ENCODE measurements at regions not wholly inside any gene's neighbourhood (a gene's known extent, or its start where the extent isn't known, plus 50 kb on each side); places are given as distances from the start of the nearest gene placed in this dataset.
"Not testable (repeated sequence)": the region's sequence is repeated elsewhere in the genome, so short reads cannot be mapped to it uniquely, and the experiment has no call there.

DNA sequence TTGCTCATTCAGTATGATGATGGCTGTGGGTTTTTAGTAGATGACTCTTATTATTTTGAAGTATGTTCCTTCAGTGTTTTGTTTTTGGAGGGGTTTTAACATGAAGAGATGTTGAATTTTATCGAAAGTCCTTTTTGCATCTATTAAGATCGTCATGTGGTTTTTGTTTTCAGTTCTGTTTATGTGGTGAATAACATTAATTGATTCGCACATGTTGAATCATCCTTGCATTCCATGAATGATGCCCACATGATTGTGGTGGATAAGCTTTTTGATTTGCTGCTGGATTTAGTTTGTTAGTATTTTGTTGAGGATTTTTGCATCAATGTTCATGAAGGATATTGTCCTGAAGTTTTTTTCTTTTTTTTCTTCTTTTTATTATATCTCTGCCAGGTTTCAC lies 347.4 kb upstream of the EPHA5 start:
- Mint-ChIP-seq H3K27ac (no peak overlapping the region), H3K4me3 (no peak overlapping the region), H3K36me3 (no peaks in the 10 kb centered on the region), H3K4me1 (no peaks in the 10 kb centered on the region), H3K9me3 (peaks cover 30% of the 10 kb centered on the region), H3K27me3 (no peaks in the 10 kb centered on the region)
- no peak for DNase-seq
- CTCF ChIA-PET: no interaction called here

GRCh38 chr4:66016240-66016639 lies 346.0 kb upstream of the EPHA5 start:
- Mint-ChIP-seq H3K4me3 (no peak overlapping the region), H3K27me3 (no peaks in the 10 kb centered on the region), H3K27ac (no peak overlapping the region), H3K36me3 (no peaks in the 10 kb centered on the region), H3K9me3 (peaks cover 25% of the 10 kb centered on the region), H3K4me1 (no peaks in the 10 kb centered on the region)
- DNase-seq: no peak
- CTCF ChIA-PET: no interaction called here

DNA sequence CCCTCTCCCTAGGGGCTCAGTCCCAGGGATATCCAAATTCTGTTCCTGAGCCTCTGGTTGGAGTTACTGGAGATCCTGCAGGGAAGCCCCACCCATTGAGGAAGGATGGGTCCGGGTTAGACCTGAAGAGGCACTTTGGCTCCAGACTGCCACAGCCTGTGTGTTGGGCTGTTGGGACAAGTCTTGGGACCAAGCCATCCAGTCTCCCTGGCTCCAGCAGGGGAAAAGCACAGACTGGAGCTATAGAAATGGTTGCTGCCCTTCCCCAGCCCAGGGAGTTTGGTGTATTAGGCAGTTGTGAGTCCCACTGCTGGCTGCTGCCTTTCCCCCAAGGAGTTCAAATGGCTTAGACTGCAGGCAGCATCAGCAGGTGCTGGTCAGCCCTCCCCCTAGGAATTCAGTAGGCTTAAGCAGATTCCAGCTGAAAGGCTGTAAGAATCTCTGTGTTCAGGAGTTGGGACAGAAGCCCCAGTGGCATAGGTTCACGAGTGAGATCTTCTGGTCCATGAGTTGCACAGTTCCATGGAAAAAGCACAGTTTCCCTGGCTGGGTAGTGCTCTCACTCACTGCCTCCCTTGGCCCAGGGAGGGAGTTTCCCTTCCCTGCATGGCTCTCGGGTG lies 344.0 kb upstream of the EPHA5 start:
- Mint-ChIP-seq H3K36me3 (no peaks in the 10 kb centered on the region), H3K4me1 (no peaks in the 10 kb centered on the region), H3K27me3 (no peaks in the 10 kb centered on the region), H3K4me3 (no peak overlapping the region), H3K9me3 (peaks cover 24% of the 10 kb centered on the region), H3K27ac (no peak overlapping the region)
- CTCF ChIA-PET: no interaction called here
- DNase-seq: no peak

- DNase-seq: no peak
- CTCF ChIA-PET: no interaction called here
- Mint-ChIP-seq H3K36me3 (no peaks in the 10 kb centered on the region), H3K4me3 (no peak overlapping the region), H3K9me3 (peaks cover 12% of the 10 kb centered on the region), H3K27ac (no peak overlapping the region), H3K4me1 (no peaks in the 10 kb centered on the region), H3K27me3 (no peaks in the 10 kb centered on the region)
Measured at GRCh38 chr4:66000510-66001117, 330.3 kb upstream of the EPHA5 start.

DNA sequence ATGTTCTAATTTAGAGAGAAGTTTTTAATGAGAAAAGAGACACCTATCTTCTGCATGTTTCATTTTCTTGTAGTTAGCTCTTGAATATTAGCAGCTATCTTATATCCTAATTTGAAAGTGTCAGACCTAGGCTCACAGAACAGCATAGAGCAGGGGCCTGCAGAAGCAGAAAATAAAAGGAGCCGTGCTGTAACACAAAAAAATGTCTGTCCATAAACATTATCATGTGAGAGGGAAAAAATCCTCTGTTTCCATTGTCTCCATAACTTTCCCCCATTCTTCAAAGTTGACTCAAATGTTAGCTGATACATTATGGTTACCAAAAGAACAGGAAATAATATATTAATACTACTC lies 329.2 kb upstream of the EPHA5 start:
- Mint-ChIP-seq H3K9me3 (peaks cover 12% of the 10 kb centered on the region), H3K27ac (no peak overlapping the region), H3K27me3 (no peaks in the 10 kb centered on the region), H3K36me3 (no peaks in the 10 kb centered on the region), H3K4me3 (no peak overlapping the region), H3K4me1 (no peaks in the 10 kb centered on the region)
- CTCF ChIA-PET: no interaction called here
- DNase-seq: no peak

GRCh38 chr4:65998807-65999517 lies 328.7 kb upstream of the EPHA5 start:
- DNase-seq, CTCF ChIA-PET, H3K4me3 Mint-ChIP-seq, H3K36me3 Mint-ChIP-seq, H3K27ac Mint-ChIP-seq, H3K27me3 Mint-ChIP-seq, H3K4me1 Mint-ChIP-seq: not testable (repeated sequence)
- H3K9me3 Mint-ChIP-seq: peaks cover 12% of the 10 kb centered on the region

- H3K27ac Mint-ChIP-seq: no peak overlapping the region
- H3K27me3 Mint-ChIP-seq: no peaks in the 10 kb centered on the region
- no peaks in the 10 kb centered on the region for H3K4me1 Mint-ChIP-seq
- H3K36me3 Mint-ChIP-seq: no peaks in the 10 kb centered on the region
- peaks cover 21% of the 10 kb centered on the region for H3K9me3 Mint-ChIP-seq
- CTCF ChIA-PET: no interaction called here
- no peak overlapping the region for H3K4me3 Mint-ChIP-seq
- DNase-seq: no peak
Measured at GRCh38 chr4:65983061-65983460, 312.8 kb upstream of the EPHA5 start.

- H3K36me3 Mint-ChIP-seq: no peaks in the 10 kb centered on the region
- no peaks in the 10 kb centered on the region for H3K27me3 Mint-ChIP-seq
- DNase-seq: no peak
- H3K9me3 Mint-ChIP-seq: peaks cover 19% of the 10 kb centered on the region
- no peaks in the 10 kb centered on the region for H3K4me1 Mint-ChIP-seq
- CTCF ChIA-PET: no interaction called here
- no peak overlapping the region for H3K4me3 Mint-ChIP-seq
- H3K27ac Mint-ChIP-seq: no peak overlapping the region
Measured at GRCh38 chr4:65976287-65976686, 306.0 kb upstream of the EPHA5 start.

- CTCF ChIA-PET: no interaction called here
Measured at GRCh38 chr4:65973186-65973585, 302.9 kb upstream of the EPHA5 start.

DNA sequence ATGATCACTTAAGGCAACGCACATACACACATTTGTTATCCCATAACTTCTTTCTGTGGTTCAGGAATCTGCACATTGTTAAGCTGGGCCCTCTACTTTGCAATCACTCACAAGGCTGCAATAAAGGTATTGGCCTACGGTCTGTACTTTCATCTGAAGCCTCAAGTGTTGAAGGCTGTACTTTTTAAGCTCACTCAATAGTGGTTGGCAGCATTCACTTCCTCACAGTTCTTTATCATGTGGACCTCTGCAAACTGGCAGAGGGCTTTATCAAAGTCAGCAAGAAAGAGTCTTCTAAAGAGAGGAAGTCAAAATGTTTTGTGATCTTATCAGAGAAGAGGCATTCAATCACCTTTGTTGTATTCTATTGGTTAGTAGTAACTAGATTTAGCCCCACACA lies 301.4 kb upstream of the EPHA5 start:
- H3K27me3 Mint-ChIP-seq: no peaks in the 10 kb centered on the region
- H3K27ac Mint-ChIP-seq: no peak overlapping the region
- CTCF ChIA-PET: no interaction called here
- no peak overlapping the region for H3K4me3 Mint-ChIP-seq
- no peaks in the 10 kb centered on the region for H3K4me1 Mint-ChIP-seq
- no peak for DNase-seq
- peaks cover 13% of the 10 kb centered on the region for H3K9me3 Mint-ChIP-seq
- H3K36me3 Mint-ChIP-seq: no peaks in the 10 kb centered on the region

More at GRCh38 chr4:65973186-65973585, 302.9 kb upstream of the EPHA5 start:
- no peak for DNase-seq
- no peaks in the 10 kb centered on the region for H3K4me1 Mint-ChIP-seq
- H3K36me3 Mint-ChIP-seq: no peaks in the 10 kb centered on the region
- no peaks in the 10 kb centered on the region for H3K27me3 Mint-ChIP-seq
- peaks cover 15% of the 10 kb centered on the region for H3K9me3 Mint-ChIP-seq
- no peak overlapping the region for H3K27ac Mint-ChIP-seq
- H3K4me3 Mint-ChIP-seq: no peak overlapping the region

DNA sequence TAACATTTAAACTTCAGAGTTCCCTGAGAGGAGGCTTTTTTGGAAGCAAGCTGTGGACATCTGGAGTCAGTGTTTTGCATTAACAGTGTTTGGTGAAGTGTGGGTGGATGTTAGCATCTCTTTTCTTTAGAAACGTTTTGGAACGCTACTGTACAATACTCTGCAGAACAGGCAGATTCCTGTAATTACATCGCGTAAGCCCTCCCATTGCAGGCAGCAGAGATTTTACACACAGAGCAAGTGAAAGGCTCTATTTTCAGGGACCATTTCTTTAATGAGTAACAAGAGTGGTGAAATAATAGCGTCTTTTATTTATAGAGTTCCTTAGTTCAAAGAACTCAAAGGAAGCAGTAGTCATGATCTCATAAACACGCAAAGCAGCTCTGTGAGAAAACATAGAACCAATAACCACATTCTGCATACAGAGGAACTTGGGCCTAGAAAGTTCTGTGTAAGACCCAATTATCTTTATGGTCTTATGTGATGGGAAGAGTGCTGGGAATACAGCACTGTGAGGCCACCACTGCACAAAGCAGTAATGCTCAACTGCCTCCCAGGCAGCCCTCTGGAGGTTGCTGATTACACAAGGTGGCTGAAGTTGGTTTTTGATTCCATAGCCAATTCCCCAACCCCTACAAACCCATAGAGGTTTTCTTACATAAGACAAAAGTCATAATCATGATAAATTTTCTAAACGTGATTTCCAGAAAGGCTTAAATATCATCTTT lies 298.7 kb upstream of the EPHA5 start:
- H3K27ac Mint-ChIP-seq: no peak overlapping the region
- CTCF ChIA-PET: no interaction called here
- no peaks in the 10 kb centered on the region for H3K36me3 Mint-ChIP-seq
- no peaks in the 10 kb centered on the region for H3K4me1 Mint-ChIP-seq
- no peaks in the 10 kb centered on the region for H3K27me3 Mint-ChIP-seq
- no peak for DNase-seq
- H3K4me3 Mint-ChIP-seq: no peak overlapping the region
- H3K9me3 Mint-ChIP-seq: peaks cover 6% of the 10 kb centered on the region

- no peak for DNase-seq
- H3K27me3 Mint-ChIP-seq: no peaks in the 10 kb centered on the region
- no peaks in the 10 kb centered on the region for H3K36me3 Mint-ChIP-seq
- H3K9me3 Mint-ChIP-seq: peaks cover 3% of the 10 kb centered on the region
- no peak overlapping the region for H3K27ac Mint-ChIP-seq
- H3K4me3 Mint-ChIP-seq: no peak overlapping the region
- no peaks in the 10 kb centered on the region for H3K4me1 Mint-ChIP-seq
- CTCF ChIA-PET: no interaction called here
Measured at GRCh38 chr4:65960751-65961150, 290.5 kb upstream of the EPHA5 start.

DNA sequence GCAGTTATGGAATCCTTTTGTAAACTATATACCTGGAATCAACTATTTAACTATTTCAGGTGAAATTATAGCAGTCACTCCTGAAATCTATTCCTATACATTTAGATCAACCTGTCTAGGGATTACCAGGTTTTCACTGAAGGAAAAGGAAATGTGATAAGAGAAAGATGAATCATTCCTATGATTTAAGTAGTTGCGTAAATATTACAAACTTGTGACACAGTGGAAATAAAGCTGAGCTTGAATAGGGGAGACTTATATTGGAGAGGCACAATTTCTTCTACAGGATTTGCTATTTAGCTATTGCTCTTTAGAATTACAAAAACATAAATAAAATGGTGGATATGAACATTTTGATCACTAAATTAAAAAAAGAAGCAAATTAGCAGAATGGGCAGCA lies 284.1 kb upstream of the EPHA5 start:
- CTCF ChIA-PET: no interaction called here
- H3K9me3 Mint-ChIP-seq: peaks cover 3% of the 10 kb centered on the region
- no peaks in the 10 kb centered on the region for H3K4me1 Mint-ChIP-seq
- no peak overlapping the region for H3K4me3 Mint-ChIP-seq
- H3K27me3 Mint-ChIP-seq: no peaks in the 10 kb centered on the region
- no peak for DNase-seq
- no peak overlapping the region for H3K27ac Mint-ChIP-seq
- H3K36me3 Mint-ChIP-seq: no peaks in the 10 kb centered on the region

DNA sequence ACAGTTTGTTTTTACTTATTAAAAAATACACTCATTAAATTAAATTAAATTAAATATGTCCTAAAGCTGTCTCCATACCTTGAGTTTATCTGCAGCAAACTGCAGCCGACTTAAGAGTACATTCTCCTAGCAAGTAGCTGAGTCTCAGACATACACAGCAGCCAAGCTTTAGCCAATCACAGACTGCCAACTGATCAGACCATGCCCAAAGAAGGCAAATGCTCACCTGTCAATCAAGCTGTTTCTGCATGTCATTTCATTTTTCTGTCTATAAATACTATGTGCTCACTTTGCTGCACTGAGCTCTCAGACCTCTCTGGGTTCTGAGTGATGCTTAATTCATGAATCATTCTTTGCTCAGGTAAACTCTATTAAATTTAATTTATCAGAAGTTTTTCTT lies 280.9 kb upstream of the EPHA5 start:
- Mint-ChIP-seq H3K4me1 (no peaks in the 10 kb centered on the region), H3K4me3 (no peak overlapping the region), H3K9me3 (peaks cover 6% of the 10 kb centered on the region), H3K36me3 (no peaks in the 10 kb centered on the region), H3K27me3 (no peaks in the 10 kb centered on the region), H3K27ac (no peak overlapping the region)
- no peak for DNase-seq
- CTCF ChIA-PET: no interaction called here

DNA sequence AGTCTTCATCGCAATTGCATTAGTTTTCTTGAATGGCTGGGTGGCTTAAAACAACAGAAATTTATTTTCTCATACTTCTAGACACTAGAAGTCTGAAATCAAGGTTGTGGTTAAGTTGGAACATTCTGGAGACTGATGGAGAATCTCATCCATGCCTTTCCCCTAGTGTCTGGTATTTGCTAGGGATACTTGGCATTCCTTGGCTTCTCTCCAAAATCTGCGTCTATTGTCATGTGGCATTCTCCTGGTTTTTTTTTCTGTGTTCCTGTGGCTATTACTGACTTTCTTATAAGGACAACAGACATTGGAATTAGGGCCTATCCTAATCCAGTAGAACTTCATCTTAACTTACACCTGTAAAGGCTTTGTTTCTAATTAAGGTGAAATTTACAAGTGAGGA lies 272.8 kb upstream of the EPHA5 start:
- Mint-ChIP-seq H3K9me3 (peaks cover 4% of the 10 kb centered on the region), H3K36me3 (no peaks in the 10 kb centered on the region), H3K4me1 (no peaks in the 10 kb centered on the region), H3K27me3 (no peaks in the 10 kb centered on the region), H3K27ac (no peak overlapping the region), H3K4me3 (no peak overlapping the region)
- CTCF ChIA-PET: no interaction called here
- no peak for DNase-seq

Data from activated naive CD4-positive, alpha-beta T cell treated with anti-CD3 and anti-CD28 coated beads, Interleukin-2, amount 10 ng/mL, durations not matched to agents 7 days and 5 days (primary cell).